A673 (cell line): ENCODE measurements at regions not wholly inside any gene's neighbourhood (a gene's known extent, or its start where the extent isn't known, plus 50 kb on each side); places are given as distances from the start of the nearest gene placed in this dataset.
"Not testable (repeated sequence)": the region's sequence is repeated elsewhere in the genome, so short reads cannot be mapped to it uniquely, and the experiment has no call there.

Source experiments
- CTCF ChIP-seq: fragments of 300-800, 200-600 bp; sonication (generic); conservative IDR thresholded peaks from 2 replicates; pipeline ENCODE4 v1.5.1; 2017; ENCODE audit warnings: low read depth, mild to moderate bottlenecking, antibody characterized with exemption, low read length, moderate library complexity, mixed read lengths
- EZH2 ChIP-seq: fragments of 200-600 bp; sonication (generic); IDR thresholded peaks from 2 replicates; pipeline ENCODE4 v1.6.1; 2017; ENCODE audit warnings: borderline replicate concordance, low read depth, mild to moderate bottlenecking, mixed read lengths, antibody characterized with exemption, low read length; ENCODE audit not compliant: poor library complexity, severe bottlenecking

GRCh38 chrX:74183047-74183446 is 120.9 kb upstream of the ZCCHC13 start:
- not testable (repeated sequence) for TF ChIP-seq CTCF, EZH2
